ENCODE measurements at regions not wholly inside any gene's neighbourhood (a gene's known extent, or its start where the extent isn't known, plus 50 kb on each side); places are given as distances from the start of the nearest gene placed in this dataset.

- no peak for TF ChIP-seq EP300 (IDR thresholded peaks at IDR 0.05)
- no peak for TF ChIP-seq CTCF (IDR thresholded peaks at IDR 0.05)
These were observed 109.0 kb upstream of the TMPO start for GRCh38 chr12:98406378-98406777.

Data from stomach (tissue), 4 donors.